Kidney (tissue), 13 donors: ENCODE measurements at regions not wholly inside any gene's neighbourhood (a gene's known extent, or its start where the extent isn't known, plus 50 kb on each side); places are given as distances from the start of the nearest gene placed in this dataset.

Experiments used
- DNase-seq, 5 donors: peaks; one replicate each; pipeline ENCODE4 v3.0.0-alpha.2; 2013 to 2020
- FAIRE-seq: peaks from 2 replicates; lab custom pipeline; 2012; peaks lifted over from hg19 to GRCh38; lab: Jason Lieb, UNC
- H3K27ac ChIP-seq, 2 donors: one replicate each; pipeline ENCODE4 v1.7.0; 2013; ENCODE audit warnings: low read depth in 2 of 2, low read length in 2 of 2, inconsistent platforms in 1 of 2
- H3K27me3 ChIP-seq: one replicate; pipeline ENCODE4 v1.7.1; 2013; ENCODE audit warnings: low read length, inconsistent platforms; ENCODE audit not compliant: control insufficient read depth, insufficient read depth
- H3K36me3 ChIP-seq, 3 donors: one replicate each; pipeline versions ENCODE4 v1.7.0 to v1.7.1; 2013; ENCODE audit warnings: low read length in 3 of 3, control low read depth in 1 of 3, inconsistent platforms in 1 of 3; ENCODE audit not compliant: insufficient read depth in 3 of 3, control insufficient read depth in 2 of 3
- H3K4me1 ChIP-seq, 3 donors: one replicate each; pipeline versions ENCODE4 v1.7.0 to v1.7.1; 2013; ENCODE audit warnings: low read length in 3 of 3, inconsistent platforms in 1 of 3, low read depth in 1 of 3; ENCODE audit not compliant: control insufficient read depth in 2 of 3, insufficient read depth in 2 of 3
- H3K4me3 ChIP-seq, 3 donors: one replicate each; pipeline versions ENCODE4 v1.7.0 to v1.8.1; 2013; ENCODE audit warnings: low read length in 3 of 3, control low read depth in 1 of 3, inconsistent platforms in 1 of 3
- H3K9ac ChIP-seq, 3 donors: one replicate each; pipeline versions ENCODE4 v1.7.0 to v1.7.1; 2013; ENCODE audit warnings: low read length in 3 of 3, control low read depth in 1 of 3, inconsistent platforms in 1 of 3
- H3K9me3 ChIP-seq, 3 donors: one replicate each; pipeline versions ENCODE4 v1.7.0 to v1.7.1; 2013; ENCODE audit warnings: low read length in 3 of 3, control low read depth in 1 of 3, inconsistent platforms in 1 of 3; ENCODE audit not compliant: control insufficient read depth in 2 of 3, insufficient read depth in 1 of 3
- CTCF ChIP-seq: IDR thresholded peaks from 3 replicates; pipeline ENCODE4 v1.5.1; 2012; ENCODE audit warnings: mild to moderate bottlenecking, moderate library complexity, borderline replicate concordance; ENCODE audit not compliant: insufficient read depth; ENCODE audit errors: extremely low read depth
- intact Hi-C: fragments of 100-400 bp; cut with DNase I; formaldehyde crosslinking; loops from one replicate; pipeline ENCODE4 v1.11.1; 2022
- donor health status: control.
- donor health status: control.
- donor health status: control.
- donor health status: control.
- donor health status: control.
- donor health status: DM: yes; HTN: yes; CAD: no.
- donor health status: Normal renal cell carcinoma (clear cell type).

- H3K9me3 ChIP-seq = no peaks in the 10 kb centered on the region
- H3K9ac ChIP-seq = no peak overlapping the region
- FAIRE-seq (no peak), DNase-seq (no peak)
- H3K4me1 ChIP-seq = no peaks in the 10 kb centered on the region
- H3K27me3 ChIP-seq = no peaks in the 10 kb centered on the region
- no peak for TF ChIP-seq CTCF
- no peak overlapping the region for H3K4me3 ChIP-seq
- intact Hi-C loops = no loop called here
- no peak overlapping the region for H3K27ac ChIP-seq
- H3K36me3 ChIP-seq = no peaks in the 10 kb centered on the region
Measured at GRCh38 chr11:26086028-26086427, 245.9 kb upstream of the ANO3 start.

GRCh38 chr11:26087120-26087935 lies 244.6 kb upstream of the ANO3 start:
- Histone ChIP-seq H3K9me3 (no peaks in the 10 kb centered on the region), H3K4me1 (no peaks in the 10 kb centered on the region), H3K27ac (no peak overlapping the region), H3K4me3 (no peak overlapping the region), H3K27me3 (no peaks in the 10 kb centered on the region), H3K36me3 (no peaks in the 10 kb centered on the region), H3K9ac (no peak overlapping the region)
- no peak for DNase-seq
- no peak for TF ChIP-seq CTCF
- intact Hi-C loops = no loop called here
- FAIRE-seq = no peak

GRCh38 chr11:26088391-26088790 lies 243.5 kb upstream of the ANO3 start:
- FAIRE-seq = no peak

More at GRCh38 chr11:26088391-26088790, 243.5 kb upstream of the ANO3 start:
- DNase-seq = no peak
- no peak for TF ChIP-seq CTCF
- no peaks in the 10 kb centered on the region for H3K4me1 ChIP-seq
- no peaks in the 10 kb centered on the region for H3K27me3 ChIP-seq
- H3K4me3 ChIP-seq = no peak overlapping the region
- H3K9ac ChIP-seq = no peak overlapping the region
- no peaks in the 10 kb centered on the region for H3K36me3 ChIP-seq
- no peak overlapping the region for H3K27ac ChIP-seq
- no peaks in the 10 kb centered on the region for H3K9me3 ChIP-seq
- intact Hi-C loops = no loop called here
